ENCODE measurements at regions not wholly inside any gene's neighbourhood (a gene's known extent, or its start where the extent isn't known, plus 50 kb on each side); places are given as distances from the start of the nearest gene placed in this dataset.

- H3K27ac ChIP-seq (ENCODE audit: low read depth, low read length, poor library complexity, severe bottlenecking): no peak overlapping the region
- H3K9ac ChIP-seq (ENCODE audit: low read length): no peak overlapping the region
- H3F3A ChIP-seq (ENCODE audit: insufficient read depth, low read length): no peaks in the 10 kb centered on the region
- H4K20me1 ChIP-seq (ENCODE audit: insufficient read depth, low read length): no peaks in the 10 kb centered on the region
- no peaks in the 10 kb centered on the region for H3K27me3 ChIP-seq (ENCODE audit: insufficient read depth, low read length)
- no peaks in the 10 kb centered on the region for H3K79me2 ChIP-seq (ENCODE audit: insufficient read depth, low read length)
- no peaks in the 10 kb centered on the region for H3K9me3 ChIP-seq (ENCODE audit: low read length)
- H3K9me2 ChIP-seq (ENCODE audit: low read depth, low read length): no peaks in the 10 kb centered on the region
- no peaks in the 10 kb centered on the region for H3K4me1 ChIP-seq (ENCODE audit: insufficient read depth, low read length, severe bottlenecking)
- H3K36me3 ChIP-seq (ENCODE audit: insufficient read depth, low read length): no peaks in the 10 kb centered on the region
- no peak overlapping the region for H3K4me3 ChIP-seq (ENCODE audit: low read depth, low read length, poor library complexity, severe bottlenecking)
- H3K4me2 ChIP-seq (ENCODE audit: low read length): no peak overlapping the region
- TF ChIP-seq, protein P1, sequence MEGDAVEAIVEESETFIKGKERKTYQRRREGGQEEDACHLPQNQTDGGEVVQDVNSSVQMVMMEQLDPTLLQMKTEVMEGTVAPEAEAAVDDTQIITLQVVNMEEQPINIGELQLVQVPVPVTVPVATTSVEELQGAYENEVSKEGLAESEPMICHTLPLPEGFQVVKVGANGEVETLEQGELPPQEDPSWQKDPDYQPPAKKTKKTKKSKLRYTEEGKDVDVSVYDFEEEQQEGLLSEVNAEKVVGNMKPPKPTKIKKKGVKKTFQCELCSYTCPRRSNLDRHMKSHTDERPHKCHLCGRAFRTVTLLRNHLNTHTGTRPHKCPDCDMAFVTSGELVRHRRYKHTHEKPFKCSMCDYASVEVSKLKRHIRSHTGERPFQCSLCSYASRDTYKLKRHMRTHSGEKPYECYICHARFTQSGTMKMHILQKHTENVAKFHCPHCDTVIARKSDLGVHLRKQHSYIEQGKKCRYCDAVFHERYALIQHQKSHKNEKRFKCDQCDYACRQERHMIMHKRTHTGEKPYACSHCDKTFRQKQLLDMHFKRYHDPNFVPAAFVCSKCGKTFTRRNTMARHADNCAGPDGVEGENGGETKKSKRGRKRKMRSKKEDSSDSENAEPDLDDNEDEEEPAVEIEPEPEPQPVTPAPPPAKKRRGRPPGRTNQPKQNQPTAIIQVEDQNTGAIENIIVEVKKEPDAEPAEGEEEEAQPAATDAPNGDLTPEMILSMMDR (IDR thresholded peaks at IDR 0.05; ENCODE audit: low read length): no peak
- no peak for TF ChIP-seq EZH2 (IDR thresholded peaks at IDR 0.05; ENCODE audit: borderline replicate concordance, low read length)
- no peak overlapping the region for H2AFZ ChIP-seq (ENCODE audit: low read length)
Observed at GRCh38 chr18:55795101-55795669, 207.2 kb upstream of the TCF4 start.

DNA sequence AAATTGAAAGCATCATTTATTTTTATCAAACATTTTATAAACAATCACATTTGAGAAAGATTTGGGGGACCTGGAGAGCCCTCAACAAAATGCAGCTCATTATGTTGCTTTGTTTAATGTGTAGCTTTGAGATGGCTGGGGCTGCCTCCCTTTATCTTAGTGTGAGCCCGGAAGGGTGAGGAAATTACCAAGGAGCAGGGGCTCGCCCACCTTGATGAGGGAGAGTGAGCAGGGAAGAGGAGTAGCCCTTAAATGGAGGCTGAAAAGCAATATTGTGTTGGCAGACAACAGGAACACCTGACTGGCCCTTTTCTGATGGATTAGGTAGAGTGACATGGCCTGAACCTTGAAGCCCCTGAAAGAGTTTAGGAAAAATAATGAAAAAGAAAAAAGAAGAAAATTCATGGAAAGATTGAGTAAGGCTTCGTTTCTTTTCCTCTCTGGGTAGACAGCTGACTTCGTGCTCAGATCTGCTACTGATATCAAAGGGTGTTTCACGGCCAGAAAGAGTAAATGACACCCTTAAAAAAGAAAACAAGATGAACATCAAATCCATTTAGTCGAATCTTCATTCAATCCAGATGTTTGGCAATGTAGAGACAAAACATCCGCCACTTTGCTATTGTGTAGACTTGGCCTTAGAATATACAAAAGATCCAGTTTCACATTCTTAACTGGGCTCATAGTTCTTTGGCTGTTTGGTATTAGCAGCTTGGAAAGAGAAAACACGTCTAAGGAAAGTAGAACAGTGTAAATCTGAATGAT is 206.5 kb upstream of the TCF4 start:
- Histone ChIP-seq H3K4me1 (ENCODE audit: insufficient read depth, low read length, severe bottlenecking) (no peaks in the 10 kb centered on the region), H4K20me1 (ENCODE audit: insufficient read depth, low read length) (no peaks in the 10 kb centered on the region), H3K27ac (ENCODE audit: low read depth, low read length, poor library complexity, severe bottlenecking) (no peak overlapping the region), H3K9ac (ENCODE audit: low read length) (no peak overlapping the region), H3K9me2 (ENCODE audit: low read depth, low read length) (no peaks in the 10 kb centered on the region), H3K27me3 (ENCODE audit: insufficient read depth, low read length) (no peaks in the 10 kb centered on the region), H3K9me3 (ENCODE audit: low read length) (peaks cover 4% of the 10 kb centered on the region; the same call in 1 of the 2 replicates), H3K79me2 (ENCODE audit: insufficient read depth, low read length) (no peaks in the 10 kb centered on the region), H3K4me2 (ENCODE audit: low read length) (no peak overlapping the region), H3F3A (ENCODE audit: insufficient read depth, low read length) (no peaks in the 10 kb centered on the region), H2AFZ (ENCODE audit: low read length) (no peak overlapping the region), H3K36me3 (ENCODE audit: insufficient read depth, low read length) (no peaks in the 10 kb centered on the region), H3K4me3 (ENCODE audit: low read depth, low read length, poor library complexity, severe bottlenecking) (no peak overlapping the region)
- TF ChIP-seq, protein P1 (IDR thresholded peaks at IDR 0.05; ENCODE audit: low read length): no peak
- no peak for TF ChIP-seq EZH2 (IDR thresholded peaks at IDR 0.05; ENCODE audit: borderline replicate concordance, low read length)

DNA sequence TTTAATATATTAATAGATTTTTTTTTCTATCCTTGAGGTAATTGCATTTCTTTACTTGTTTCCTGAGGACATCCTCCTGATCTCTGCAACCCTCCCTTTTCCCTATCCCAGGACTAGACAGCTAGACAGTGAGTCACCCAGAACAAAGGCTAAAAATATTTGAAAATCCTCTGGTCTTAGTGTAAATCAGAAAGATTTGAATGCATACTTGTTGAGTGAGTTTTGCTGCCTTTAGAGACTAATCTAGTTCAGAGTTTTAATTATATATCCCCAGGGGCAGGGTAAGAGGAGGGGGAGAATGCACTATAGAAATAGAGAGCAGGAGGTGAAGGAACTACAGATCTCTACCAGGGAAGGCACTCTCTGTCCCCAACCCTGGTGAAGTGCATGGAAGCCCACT is 202.3 kb upstream of the TCF4 start:
- Histone ChIP-seq H3K9me3 (ENCODE audit: low read length) (peaks cover 6% of the 10 kb centered on the region; the same call in 1 of the 2 replicates), H3F3A (ENCODE audit: insufficient read depth, low read length) (no peaks in the 10 kb centered on the region), H2AFZ (ENCODE audit: low read length) (no peak overlapping the region), H3K79me2 (ENCODE audit: insufficient read depth, low read length) (no peaks in the 10 kb centered on the region), H3K4me3 (ENCODE audit: low read depth, low read length, poor library complexity, severe bottlenecking) (no peak overlapping the region), H3K27ac (ENCODE audit: low read depth, low read length, poor library complexity, severe bottlenecking) (no peak overlapping the region), H3K36me3 (ENCODE audit: insufficient read depth, low read length) (no peaks in the 10 kb centered on the region), H3K4me1 (ENCODE audit: insufficient read depth, low read length, severe bottlenecking) (no peaks in the 10 kb centered on the region), H3K4me2 (ENCODE audit: low read length) (no peak overlapping the region), H3K9ac (ENCODE audit: low read length) (no peak overlapping the region), H4K20me1 (ENCODE audit: insufficient read depth, low read length) (no peaks in the 10 kb centered on the region), H3K27me3 (ENCODE audit: insufficient read depth, low read length) (no peaks in the 10 kb centered on the region), H3K9me2 (ENCODE audit: low read depth, low read length) (no peaks in the 10 kb centered on the region)
- TF ChIP-seq EZH2 (IDR thresholded peaks at IDR 0.05; ENCODE audit: borderline replicate concordance, low read length): no peak
- TF ChIP-seq, protein P1 (IDR thresholded peaks at IDR 0.05; ENCODE audit: low read length): no peak

All from OCI-LY1 (cell line).